GM19324 (cell line): ENCODE measurements at regions not wholly inside any gene's neighbourhood (a gene's known extent, or its start where the extent isn't known, plus 50 kb on each side); places are given as distances from the start of the nearest gene placed in this dataset.

Source experiments
- ATAC-seq: cut with Tn5 transposase; IDR thresholded peaks from one replicate; pipeline ENCODE4 v1.9.1; 2021; ENCODE audit warnings: mild to moderate bottlenecking, moderate library complexity; ENCODE audit not compliant: unreplicated experiment, low FRiP score

DNA sequence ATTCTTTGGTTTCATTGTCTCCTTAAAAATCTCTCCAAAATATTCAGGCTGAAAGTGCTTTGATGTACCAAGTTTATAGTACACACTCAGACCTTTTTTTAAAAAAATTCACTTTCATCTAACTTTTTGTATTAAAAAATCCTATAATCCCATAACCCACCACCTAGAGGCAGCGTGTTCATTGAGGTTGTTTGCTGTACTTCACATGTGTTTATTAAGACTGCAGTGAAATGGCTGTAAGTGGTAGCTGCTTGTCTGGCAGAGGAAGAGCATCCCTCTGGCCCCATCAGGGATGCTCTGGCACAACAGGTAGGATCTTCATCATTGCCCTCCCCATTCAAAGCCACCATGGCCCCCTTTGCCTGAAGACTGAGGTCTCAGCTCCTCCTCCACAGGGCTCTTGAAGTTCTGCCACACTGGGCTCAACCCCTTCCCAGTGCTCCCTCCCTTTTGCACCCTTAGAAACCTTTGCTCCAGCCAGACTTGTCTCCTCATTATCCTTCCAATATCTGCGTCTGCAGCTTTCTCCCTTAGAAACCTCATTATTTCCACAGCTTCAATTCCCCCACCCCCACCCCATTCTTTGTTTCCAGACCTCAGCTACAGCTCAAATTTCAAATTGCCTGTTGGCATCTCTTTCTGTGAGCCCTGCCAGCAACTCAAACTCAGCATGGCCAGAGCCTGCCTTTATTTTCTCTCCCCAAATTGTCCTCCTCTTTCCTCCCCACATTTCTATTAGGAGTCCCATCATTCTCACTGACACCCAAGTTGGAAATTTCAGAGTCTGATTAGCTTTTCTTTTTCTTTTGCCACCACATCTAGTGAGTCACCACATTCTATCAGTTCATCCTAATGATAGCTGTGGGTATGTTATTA is 369.6 kb upstream of the USP24 start:
- ATAC-seq: no peak

DNA sequence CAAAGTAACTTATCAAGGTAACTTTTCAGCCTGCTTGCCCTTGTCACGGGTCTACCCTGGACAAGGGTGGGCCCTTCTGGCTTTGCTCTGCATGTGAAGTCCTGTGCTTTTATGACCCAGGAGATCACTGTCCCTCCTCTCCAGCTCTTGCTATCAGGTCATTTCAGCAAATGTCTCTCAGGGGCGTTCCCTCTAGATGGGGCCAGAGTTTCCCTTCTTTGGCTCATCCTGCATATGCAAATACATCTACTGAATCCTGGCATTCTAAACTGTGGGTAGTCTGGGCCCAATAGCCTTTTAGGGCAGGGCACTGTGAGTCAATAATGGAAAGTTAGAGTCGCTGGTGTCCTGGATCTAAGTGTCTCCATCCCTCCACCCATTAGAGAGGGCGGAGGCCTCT is 366.9 kb upstream of the USP24 start:
- no peak for ATAC-seq

GRCh38 chr1:55580845-55581332 is 365.7 kb upstream of the USP24 start:
- no peak for ATAC-seq

DNA sequence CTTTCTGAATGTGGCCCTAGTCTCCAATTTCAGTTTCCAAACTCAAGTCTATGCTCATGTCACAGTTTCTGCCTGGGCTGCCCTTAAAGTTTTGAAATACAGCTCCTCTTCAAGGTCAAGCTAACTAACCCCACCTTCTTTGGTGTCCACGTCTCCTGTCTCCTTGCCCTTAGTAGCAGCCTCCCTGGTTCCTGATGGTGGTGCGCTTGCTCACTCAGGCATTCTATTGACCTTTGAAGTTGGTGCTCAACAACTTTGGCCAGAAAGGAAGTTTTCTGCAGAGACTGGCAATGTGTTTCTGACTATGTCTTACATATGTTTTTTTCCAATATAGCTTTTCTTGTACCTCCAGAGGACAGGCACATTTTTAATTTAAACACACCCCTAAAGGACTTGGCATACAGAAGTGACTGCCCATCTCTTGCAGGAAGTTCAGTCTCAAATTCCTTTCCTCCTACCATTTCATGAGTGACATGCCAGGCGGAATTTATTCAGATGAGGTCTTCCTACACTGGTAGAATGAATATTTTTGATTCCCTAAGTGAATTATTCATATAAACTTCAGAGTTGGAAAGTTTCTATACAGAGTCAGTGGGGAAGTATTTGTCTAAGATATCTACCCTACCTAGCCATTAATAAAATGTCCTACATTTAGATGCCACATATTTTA is 364.3 kb upstream of the USP24 start:
- no peak for ATAC-seq

DNA sequence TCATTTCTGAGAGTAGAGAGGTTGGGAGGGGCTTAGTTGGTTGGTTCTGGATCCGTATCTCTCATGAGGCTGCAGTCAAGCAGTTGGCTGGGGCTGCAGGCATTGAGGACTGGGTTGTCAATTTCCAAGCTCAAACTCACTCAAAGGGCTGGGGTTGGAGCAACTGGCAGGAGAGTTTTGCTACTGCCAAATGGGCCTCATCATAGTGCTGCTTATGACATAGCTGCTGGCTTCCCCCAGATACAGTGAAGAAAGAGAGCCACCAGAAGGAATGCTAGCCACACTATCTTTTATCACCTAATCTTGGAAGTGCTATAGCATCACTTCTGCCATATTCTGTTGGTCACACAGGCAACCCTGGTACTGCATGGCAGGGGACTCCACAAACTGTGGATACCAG is 363.5 kb upstream of the USP24 start:
- ATAC-seq: no peak

DNA sequence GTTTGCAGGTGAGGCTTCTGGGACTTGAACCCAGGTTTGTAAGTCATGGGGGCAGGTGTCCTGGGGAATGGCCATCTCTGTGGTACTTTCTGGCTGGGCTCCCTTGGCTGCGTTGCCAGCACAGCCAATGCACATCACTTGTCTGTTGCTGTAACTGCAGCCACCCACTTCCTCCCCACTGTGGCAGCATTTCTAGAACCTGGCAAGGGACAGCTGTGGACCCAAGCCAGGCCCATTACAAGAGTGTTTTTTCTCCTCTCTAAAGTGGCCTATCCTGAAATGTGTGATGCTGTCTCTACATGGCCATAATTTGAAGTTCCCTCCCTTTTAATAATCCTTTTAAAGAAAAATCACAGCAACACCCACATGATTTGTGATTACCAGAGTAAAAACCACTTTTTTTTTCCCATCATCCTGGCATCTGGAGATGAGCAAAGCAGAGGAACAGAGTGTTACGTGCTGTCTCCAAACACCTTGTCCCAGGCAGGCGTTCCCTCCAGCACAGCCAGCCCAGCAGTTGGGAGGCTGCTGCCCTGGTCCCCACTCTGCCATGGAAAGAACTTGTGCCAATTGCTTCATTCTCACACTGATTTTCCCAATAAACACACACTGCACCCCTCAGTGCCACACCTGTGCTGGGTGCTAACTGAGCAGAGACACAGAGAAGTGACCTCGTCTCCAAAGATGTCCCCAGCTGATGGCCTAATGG is 360.6 kb upstream of the USP24 start:
- no peak for ATAC-seq

DNA sequence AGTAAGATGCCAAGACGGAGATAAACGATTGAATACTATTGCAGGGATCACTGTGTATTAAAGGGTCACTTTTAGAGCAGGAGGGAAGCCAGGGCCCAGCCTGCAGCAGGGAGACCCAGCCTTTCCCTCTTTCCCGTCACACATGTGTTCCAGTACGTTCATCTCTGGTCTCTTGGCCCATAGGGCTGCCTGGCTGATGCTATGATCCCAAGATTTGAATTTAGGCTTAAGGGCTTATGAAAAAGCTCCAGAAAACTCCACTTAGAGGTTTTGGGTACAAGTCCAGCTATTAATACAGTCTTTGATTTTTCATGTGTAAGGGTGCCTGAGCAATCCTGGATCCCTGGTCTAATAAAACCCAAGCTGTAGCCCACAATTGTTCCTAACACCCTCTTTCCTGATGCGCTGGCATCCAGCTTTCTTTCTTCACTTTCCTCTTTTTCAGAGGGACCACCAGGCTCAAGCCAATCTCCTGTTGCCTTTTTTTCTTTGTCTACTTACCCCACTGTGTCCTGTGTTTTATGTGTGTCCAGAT is 359.6 kb upstream of the USP24 start:
- ATAC-seq: no peak

GRCh38 chr1:55572878-55573734 is 357.9 kb upstream of the USP24 start:
- ATAC-seq: no peak

- no peak for ATAC-seq
Measured at GRCh38 chr1:55571767-55572166, 356.6 kb upstream of the USP24 start.

DNA sequence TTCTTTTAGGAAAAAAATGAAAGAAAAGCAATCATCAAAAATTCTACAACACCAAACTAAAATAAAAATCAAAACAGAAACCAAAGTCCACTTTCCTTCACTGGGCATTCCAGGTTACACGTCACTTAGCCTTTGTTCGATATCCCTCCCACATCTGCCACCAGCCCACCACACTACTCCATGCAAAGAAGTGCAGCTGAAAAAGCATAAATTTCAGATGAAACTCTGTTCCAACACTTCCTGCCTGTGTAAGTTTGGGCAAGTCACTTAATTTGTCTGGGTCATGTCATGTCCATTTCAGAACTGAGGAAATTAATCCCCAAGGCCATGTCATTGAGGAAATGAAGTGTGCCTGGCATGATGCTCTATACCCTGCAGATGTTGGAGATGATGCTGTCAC is 354.3 kb upstream of the USP24 start:
- no peak for ATAC-seq

DNA sequence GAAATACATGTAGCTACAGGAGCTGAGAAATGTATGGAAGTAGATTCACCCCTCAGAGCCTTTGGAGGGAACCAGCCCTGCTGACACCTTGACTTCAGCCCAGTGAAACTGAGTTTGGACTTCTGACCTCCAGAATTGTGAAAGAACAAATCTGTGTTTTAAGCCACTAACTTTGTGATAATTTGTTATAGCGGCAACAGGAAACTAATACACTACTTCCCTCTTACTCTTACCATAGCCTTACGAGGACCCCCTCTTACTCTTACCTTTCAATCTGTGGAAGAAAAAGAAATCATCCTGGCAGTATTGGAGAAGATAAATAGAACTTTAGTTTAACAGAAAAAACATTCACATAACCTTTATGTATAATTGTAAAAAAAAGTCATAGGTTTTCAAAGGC is 353.6 kb upstream of the USP24 start:
- ATAC-seq: no peak

DNA sequence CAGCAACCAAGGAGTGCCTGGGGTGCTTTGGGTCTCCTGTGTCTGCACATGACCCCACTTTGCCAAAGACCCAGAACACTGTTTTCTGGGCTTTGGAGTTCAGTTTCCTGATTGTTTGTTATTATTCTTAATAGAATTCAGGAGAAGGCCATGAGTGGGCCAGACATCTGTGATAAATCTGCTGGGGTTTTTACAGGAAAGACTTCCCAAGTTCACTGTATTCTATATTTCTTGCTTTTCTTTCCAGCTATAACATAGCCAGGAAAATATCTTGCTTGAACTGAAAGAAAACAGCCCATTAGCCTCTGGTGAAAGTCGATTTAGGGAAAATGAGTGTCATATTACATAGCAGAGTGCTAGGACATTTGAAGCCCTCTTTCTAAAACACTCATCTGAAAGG is 345.1 kb upstream of the USP24 start:
- no peak for ATAC-seq

DNA sequence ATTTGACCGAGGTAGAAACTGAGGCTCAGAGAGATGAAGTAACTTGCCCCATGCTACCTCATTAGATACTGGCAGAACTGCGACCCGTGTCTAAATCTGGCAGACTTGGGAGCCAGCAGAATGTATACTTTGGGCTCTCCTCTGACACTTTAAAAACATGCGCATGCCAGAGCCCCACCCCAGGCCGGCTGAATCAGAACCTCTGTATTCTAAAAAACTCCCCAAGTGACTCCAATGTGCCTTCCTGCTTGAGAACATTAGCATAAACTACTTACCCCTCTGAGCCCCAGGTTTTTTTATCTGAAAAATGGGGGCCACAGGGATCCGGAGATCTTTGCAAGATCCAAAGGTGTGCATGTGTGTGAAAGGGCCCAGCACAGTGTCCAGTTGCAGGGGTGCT is 344.7 kb upstream of the USP24 start:
- no peak for ATAC-seq

- ATAC-seq: no peak
Measured at GRCh38 chr1:55559161-55559611, 344.0 kb upstream of the USP24 start.

DNA sequence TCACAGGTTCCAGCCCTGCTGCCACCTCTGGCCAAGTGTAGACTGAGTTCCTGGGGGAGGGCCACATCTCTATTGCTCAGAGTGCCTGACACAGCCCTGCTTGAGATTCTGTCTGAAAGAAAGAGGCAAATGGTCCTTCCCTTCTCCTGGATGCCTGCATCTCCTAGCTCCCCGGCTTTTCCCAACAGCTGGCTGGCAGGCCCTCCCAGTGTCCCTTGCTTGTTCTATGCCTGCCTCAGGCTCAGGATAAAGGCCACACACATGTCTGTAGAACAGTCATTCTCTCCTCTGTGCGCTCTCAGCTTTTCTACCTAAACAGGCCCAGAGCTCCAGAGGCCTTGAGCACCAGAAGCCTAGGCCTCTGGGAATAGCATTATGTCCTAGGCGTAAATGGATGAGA is 343.4 kb upstream of the USP24 start:
- no peak for ATAC-seq

GRCh38 chr1:55555956-55556725 is 341.0 kb upstream of the USP24 start:
- ATAC-seq: no peak

- ATAC-seq: no peak
Measured at GRCh38 chr1:55554611-55555010, 339.4 kb upstream of the USP24 start.

- ATAC-seq: no peak
Measured at GRCh38 chr1:55552636-55553035, 337.5 kb upstream of the USP24 start.

- ATAC-seq: no peak
Measured at GRCh38 chr1:55547405-55547804, 332.2 kb upstream of the USP24 start.
